ENCODE measurements at regions not wholly inside any gene's neighbourhood (a gene's known extent, or its start where the extent isn't known, plus 50 kb on each side); places are given as distances from the start of the nearest gene placed in this dataset.

GRCh38 chr15:97759363-97759762 lies 201.1 kb upstream of the ARRDC4 start:
- TF ChIP-seq CTCF (IDR thresholded peaks at IDR 0.05) (no peak), POLR2AphosphoS5 (IDR thresholded peaks at IDR 0.05) (no peak), POLR2A (IDR thresholded peaks at IDR 0.05) (no peak)
- 57% methylated on average over 3 of the region's 3 CpGs for WGBS
- intact Hi-C loops (cut with DNase I), result no loop called here
- DNase-seq (ENCODE audit: low spot score), result no peak
- H3K27ac ChIP-seq, result no peak overlapping the region
- H3K27me3 ChIP-seq (replicated peaks; ENCODE audit: insufficient read depth), result no peaks in the 10 kb centered on the region
- H3K9me3 ChIP-seq, result no peaks in the 10 kb centered on the region
- no peaks in the 10 kb centered on the region for H3K4me1 ChIP-seq (replicated peaks)
- H3K36me3 ChIP-seq, result no peaks in the 10 kb centered on the region
- no peak overlapping the region for H3K4me3 ChIP-seq

GRCh38 chr15:97761110-97761509 lies 199.4 kb upstream of the ARRDC4 start:
- no peaks in the 10 kb centered on the region for H3K36me3 ChIP-seq
- TF ChIP-seq CTCF (IDR thresholded peaks at IDR 0.05) (no peak), POLR2A (IDR thresholded peaks at IDR 0.05) (no peak), POLR2AphosphoS5 (IDR thresholded peaks at IDR 0.05) (no peak)
- no peaks in the 10 kb centered on the region for H3K9me3 ChIP-seq
- no peaks in the 10 kb centered on the region for H3K27me3 ChIP-seq (replicated peaks; ENCODE audit: insufficient read depth)
- no peak for DNase-seq (ENCODE audit: low spot score)
- no peaks in the 10 kb centered on the region for H3K4me1 ChIP-seq (replicated peaks)
- no peak overlapping the region for H3K27ac ChIP-seq
- H3K4me3 ChIP-seq, result no peak overlapping the region
- intact Hi-C loops (cut with DNase I), result no loop called here
- WGBS, result 36% methylated on average over 5 of the region's 5 CpGs

- intact Hi-C loops (cut with DNase I), result no loop called here
- Histone ChIP-seq H3K4me1 (replicated peaks) (no peaks in the 10 kb centered on the region), H3K27ac (no peak overlapping the region), H3K4me3 (no peak overlapping the region), H3K27me3 (replicated peaks; ENCODE audit: insufficient read depth) (no peaks in the 10 kb centered on the region), H3K36me3 (no peaks in the 10 kb centered on the region), H3K9me3 (no peaks in the 10 kb centered on the region)
- WGBS, result 89% methylated on average over 4 of the region's 4 CpGs
- no peak for DNase-seq (ENCODE audit: low spot score)
- no peak for TF ChIP-seq POLR2A (IDR thresholded peaks at IDR 0.05)
- TF ChIP-seq CTCF (IDR thresholded peaks at IDR 0.05), result no peak
- TF ChIP-seq POLR2AphosphoS5 (IDR thresholded peaks at IDR 0.05), result no peak
Measured at GRCh38 chr15:97783240-97783639, 177.3 kb upstream of the ARRDC4 start.

GRCh38 chr15:97786741-97787140 lies 173.8 kb upstream of the ARRDC4 start:
- Histone ChIP-seq H3K27ac (no peak overlapping the region), H3K36me3 (no peaks in the 10 kb centered on the region), H3K27me3 (replicated peaks; ENCODE audit: insufficient read depth) (no peaks in the 10 kb centered on the region), H3K4me1 (replicated peaks) (no peaks in the 10 kb centered on the region), H3K4me3 (no peak overlapping the region), H3K9me3 (no peaks in the 10 kb centered on the region)
- no peak for DNase-seq (ENCODE audit: low spot score)
- intact Hi-C loops (cut with DNase I), result no loop called here
- WGBS, result 91% methylated on average over 1 of the region's 1 CpG
- TF ChIP-seq CTCF (IDR thresholded peaks at IDR 0.05) (no peak), POLR2A (IDR thresholded peaks at IDR 0.05) (no peak), POLR2AphosphoS5 (IDR thresholded peaks at IDR 0.05) (no peak)

GRCh38 chr15:97790180-97790579 lies 170.3 kb upstream of the ARRDC4 start:
- H3K27me3 ChIP-seq (replicated peaks; ENCODE audit: insufficient read depth), result no peaks in the 10 kb centered on the region
- no peaks in the 10 kb centered on the region for H3K4me1 ChIP-seq (replicated peaks)

More at GRCh38 chr15:97790180-97790579, 170.3 kb upstream of the ARRDC4 start:
- TF ChIP-seq CTCF (IDR thresholded peaks at IDR 0.05) (no peak), POLR2AphosphoS5 (IDR thresholded peaks at IDR 0.05) (no peak), POLR2A (IDR thresholded peaks at IDR 0.05) (no peak)
- Histone ChIP-seq H3K36me3 (no peaks in the 10 kb centered on the region), H3K9me3 (no peaks in the 10 kb centered on the region), H3K27ac (no peak overlapping the region), H3K4me3 (no peak overlapping the region)
- intact Hi-C loops (cut with DNase I), result no loop called here
- no peak for DNase-seq (ENCODE audit: low spot score)

All from prostate gland (tissue), 2 donors.